ENCODE measurements at regions not wholly inside any gene's neighbourhood (a gene's known extent, or its start where the extent isn't known, plus 50 kb on each side); places are given as distances from the start of the nearest gene placed in this dataset.

DNA sequence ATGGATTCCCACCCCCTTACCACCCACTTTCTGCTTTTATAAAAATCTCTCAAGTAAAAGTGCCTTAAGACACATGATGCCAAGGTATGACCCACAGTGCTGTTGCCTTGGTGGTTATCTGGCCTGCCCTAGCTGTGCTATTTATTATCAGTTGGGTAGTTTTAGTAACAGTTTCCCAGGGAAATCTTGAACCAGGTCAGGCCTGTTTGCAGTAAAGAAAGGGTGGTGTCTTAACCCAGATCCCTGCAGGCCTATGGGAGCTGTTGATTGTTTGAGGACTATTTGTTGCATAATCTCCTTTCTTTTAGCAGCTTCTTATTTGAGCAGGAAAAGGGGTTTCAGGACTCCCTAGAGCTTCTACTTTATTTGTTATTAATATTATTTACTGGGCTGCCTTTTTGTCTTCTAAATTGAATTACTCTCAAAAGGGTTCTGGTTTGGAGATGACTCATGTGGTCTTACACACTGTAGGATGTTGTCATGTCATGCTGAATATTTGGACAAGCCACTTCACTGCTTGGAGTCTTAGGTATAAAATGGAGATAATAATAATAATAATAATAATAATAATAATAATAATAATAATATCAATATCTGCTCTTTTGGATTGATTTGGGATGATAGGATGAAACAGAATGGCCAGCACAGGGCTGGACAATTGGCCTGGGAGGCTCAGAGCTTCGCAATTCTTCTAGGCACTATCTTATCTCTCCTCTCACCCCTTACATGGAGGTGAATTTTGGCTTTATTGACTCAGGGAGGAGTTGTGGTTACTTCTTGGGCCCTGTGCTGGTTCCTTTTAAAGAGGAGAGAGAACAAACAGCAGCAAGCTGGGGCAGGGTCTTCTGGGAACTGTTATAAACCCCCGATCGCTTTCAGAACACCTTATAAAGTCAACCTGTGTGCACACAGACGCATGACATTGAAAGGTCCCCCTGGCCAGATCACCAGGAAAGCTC lies 252.1 kb downstream of the PRDM2 start:
- H3K9me3 ChIP-seq (ENCODE audit: low read depth, low read length, poor library complexity, severe bottlenecking): no peaks in the 10 kb centered on the region
- H3K27ac ChIP-seq (ENCODE audit: low read depth, low read length, poor library complexity, severe bottlenecking): no peak overlapping the region
- no peaks in the 10 kb centered on the region for H3K27me3 ChIP-seq (replicated peaks; ENCODE audit: insufficient read depth, low read depth, low read length, poor library complexity)
- peaks cover 34% of the 10 kb centered on the region for H3K4me1 ChIP-seq (ENCODE audit: insufficient read depth, low read length, poor library complexity, severe bottlenecking)
- peak; percentile 55 for DNase-seq (ENCODE audit: low spot score)
- intact Hi-C loops (cut with micrococcal nuclease; ENCODE audit: unreplicated experiment): no loop called here
- TF ChIP-seq, protein P1, sequence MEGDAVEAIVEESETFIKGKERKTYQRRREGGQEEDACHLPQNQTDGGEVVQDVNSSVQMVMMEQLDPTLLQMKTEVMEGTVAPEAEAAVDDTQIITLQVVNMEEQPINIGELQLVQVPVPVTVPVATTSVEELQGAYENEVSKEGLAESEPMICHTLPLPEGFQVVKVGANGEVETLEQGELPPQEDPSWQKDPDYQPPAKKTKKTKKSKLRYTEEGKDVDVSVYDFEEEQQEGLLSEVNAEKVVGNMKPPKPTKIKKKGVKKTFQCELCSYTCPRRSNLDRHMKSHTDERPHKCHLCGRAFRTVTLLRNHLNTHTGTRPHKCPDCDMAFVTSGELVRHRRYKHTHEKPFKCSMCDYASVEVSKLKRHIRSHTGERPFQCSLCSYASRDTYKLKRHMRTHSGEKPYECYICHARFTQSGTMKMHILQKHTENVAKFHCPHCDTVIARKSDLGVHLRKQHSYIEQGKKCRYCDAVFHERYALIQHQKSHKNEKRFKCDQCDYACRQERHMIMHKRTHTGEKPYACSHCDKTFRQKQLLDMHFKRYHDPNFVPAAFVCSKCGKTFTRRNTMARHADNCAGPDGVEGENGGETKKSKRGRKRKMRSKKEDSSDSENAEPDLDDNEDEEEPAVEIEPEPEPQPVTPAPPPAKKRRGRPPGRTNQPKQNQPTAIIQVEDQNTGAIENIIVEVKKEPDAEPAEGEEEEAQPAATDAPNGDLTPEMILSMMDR (conservative IDR thresholded peaks at IDR 0.05; ENCODE audit: low read depth, low read length): no peak
- TF ChIP-seq EZH2 (IDR thresholded peaks at IDR 0.05; ENCODE audit: borderline replicate concordance, low read depth, low read length, poor library complexity, severe bottlenecking): no peak
- H3K36me3 ChIP-seq (ENCODE audit: insufficient read depth, low read length, poor library complexity, severe bottlenecking): no peaks in the 10 kb centered on the region
- no TSS peak for BruUV-seq (replicated peaks)
- H3K4me3 ChIP-seq (ENCODE audit: low read depth, low read length, poor library complexity, severe bottlenecking): no peak overlapping the region
- CTCF ChIA-PET: no interaction called here
- POLR2A ChIA-PET (ENCODE audit: low non-redundant PET): no interaction called here

DNA sequence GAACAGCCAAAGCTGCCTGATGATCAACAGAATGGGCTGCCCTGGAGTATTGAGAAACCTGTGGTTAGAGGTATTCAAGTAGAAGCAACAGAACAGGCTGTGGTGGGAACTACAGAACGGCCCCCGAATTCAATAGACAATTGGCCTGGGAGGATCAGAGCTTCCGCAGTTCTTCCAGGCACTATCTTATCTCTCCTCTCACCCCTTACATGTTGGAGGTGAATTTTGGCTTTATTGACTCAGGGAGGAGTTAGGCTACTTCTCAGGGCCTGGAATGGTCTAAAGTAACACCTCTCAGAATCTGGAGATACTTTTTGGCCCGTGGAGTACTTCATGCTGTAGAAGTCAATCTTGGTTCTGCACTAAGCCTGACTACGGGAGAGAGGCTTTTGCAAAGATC lies 253.0 kb downstream of the PRDM2 start:
- H3K27ac ChIP-seq (ENCODE audit: low read depth, low read length, poor library complexity, severe bottlenecking): no peak overlapping the region
- H3K4me1 ChIP-seq (ENCODE audit: insufficient read depth, low read length, poor library complexity, severe bottlenecking): peaks cover 43% of the 10 kb centered on the region
- no peak for DNase-seq (ENCODE audit: low spot score)
- no peak for TF ChIP-seq EZH2 (IDR thresholded peaks at IDR 0.05; ENCODE audit: borderline replicate concordance, low read depth, low read length, poor library complexity, severe bottlenecking)
- TF ChIP-seq, protein P1 (conservative IDR thresholded peaks at IDR 0.05; ENCODE audit: low read depth, low read length): no peak
- ChIA-PET CTCF (no interaction called here), POLR2A (ENCODE audit: low non-redundant PET) (no interaction called here)
- H3K36me3 ChIP-seq (ENCODE audit: insufficient read depth, low read length, poor library complexity, severe bottlenecking): no peaks in the 10 kb centered on the region
- H3K27me3 ChIP-seq (replicated peaks; ENCODE audit: insufficient read depth, low read depth, low read length, poor library complexity): no peaks in the 10 kb centered on the region
- no peaks in the 10 kb centered on the region for H3K9me3 ChIP-seq (ENCODE audit: low read depth, low read length, poor library complexity, severe bottlenecking)
- no TSS peak for BruUV-seq (replicated peaks)
- intact Hi-C loops (cut with micrococcal nuclease; ENCODE audit: unreplicated experiment): no loop called here
- H3K4me3 ChIP-seq (ENCODE audit: low read depth, low read length, poor library complexity, severe bottlenecking): no peak overlapping the region

DNA sequence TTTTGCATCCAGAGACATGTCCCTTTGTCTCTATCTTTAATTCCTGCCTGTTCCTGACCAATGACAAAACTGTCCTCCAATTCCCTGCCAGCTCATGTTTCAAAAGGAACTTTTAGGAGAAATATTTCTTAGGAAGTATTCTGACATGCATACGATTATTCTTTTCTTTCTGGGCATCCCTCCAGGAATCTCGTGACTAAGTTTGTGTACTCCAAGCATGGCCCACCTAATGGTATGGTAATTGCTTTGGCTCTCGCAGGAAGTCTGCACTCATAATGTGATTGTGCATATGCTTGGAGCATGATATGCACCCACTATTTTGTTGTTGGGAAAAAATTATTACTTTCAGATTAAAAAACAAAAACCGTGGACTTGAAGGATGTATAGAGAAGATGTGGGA lies 256.4 kb downstream of the PRDM2 start:
- no peaks in the 10 kb centered on the region for H3K9me3 ChIP-seq (ENCODE audit: low read depth, low read length, poor library complexity, severe bottlenecking)

More for the DNA sequence above, 256.4 kb downstream of the PRDM2 start:
- intact Hi-C loops (cut with micrococcal nuclease; ENCODE audit: unreplicated experiment): loop anchor here (1.0 kb wide), 1 partner anchor 118 kb away; no protein-coding TSS in a partner anchor
- no TSS peak for BruUV-seq (replicated peaks)
- H3K36me3 ChIP-seq (ENCODE audit: insufficient read depth, low read length, poor library complexity, severe bottlenecking): no peaks in the 10 kb centered on the region
- TF ChIP-seq EZH2 (IDR thresholded peaks at IDR 0.05; ENCODE audit: borderline replicate concordance, low read depth, low read length, poor library complexity, severe bottlenecking): no peak
- TF ChIP-seq, protein P1 (conservative IDR thresholded peaks at IDR 0.05; ENCODE audit: low read depth, low read length): no peak
- no peaks in the 10 kb centered on the region for H3K27me3 ChIP-seq (replicated peaks; ENCODE audit: insufficient read depth, low read depth, low read length, poor library complexity)
- no peak overlapping the region for H3K4me3 ChIP-seq (ENCODE audit: low read depth, low read length, poor library complexity, severe bottlenecking)
- H3K4me1 ChIP-seq (ENCODE audit: insufficient read depth, low read length, poor library complexity, severe bottlenecking): peaks cover 39% of the 10 kb centered on the region
- DNase-seq (ENCODE audit: low spot score): peak; percentile 93
- H3K27ac ChIP-seq (ENCODE audit: low read depth, low read length, poor library complexity, severe bottlenecking): peak overlapping the region; percentile 66
- ChIA-PET POLR2A (ENCODE audit: low non-redundant PET) (no interaction called here), CTCF (interaction anchor here (0.6 to 0.7 kb wide), 3 partner anchors 14 to 823 kb away, joined by 3 to 4 read pairs (median 4); no protein-coding TSS in a partner anchor)

Measured in A673 (cell line).